ENCODE measurements at regions not wholly inside any gene's neighbourhood (a gene's known extent, or its start where the extent isn't known, plus 50 kb on each side); places are given as distances from the start of the nearest gene placed in this dataset.

DNA sequence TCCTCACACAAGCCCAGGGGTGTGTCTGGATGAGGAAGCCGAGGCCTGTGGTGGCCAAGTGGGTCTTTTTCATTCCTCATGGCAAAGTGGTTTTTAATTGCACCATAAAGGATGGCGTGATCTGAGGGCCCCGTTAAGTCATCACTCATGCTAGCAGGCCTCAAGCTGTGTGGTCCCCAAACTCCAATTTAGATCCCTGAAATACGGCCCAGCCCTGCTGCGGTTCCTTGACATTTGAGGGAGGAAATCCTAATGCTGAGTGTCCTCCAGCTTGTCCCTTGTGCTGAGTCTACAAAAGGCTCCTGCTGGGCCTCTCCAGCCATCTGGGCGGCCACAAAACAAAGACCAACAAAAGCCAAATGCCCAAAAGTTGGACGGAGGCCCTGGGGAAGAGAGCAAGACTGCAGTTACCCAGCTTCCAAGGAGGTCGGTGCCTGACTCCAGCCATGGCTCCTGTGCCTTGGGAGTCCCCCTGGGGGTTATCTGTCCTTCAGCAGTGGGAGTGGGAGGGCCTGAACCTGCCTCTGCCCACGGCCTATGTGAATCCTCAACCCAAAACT is 162.3 kb upstream of the PDE10A start:
- H3K9me2 ChIP-seq (replicated peaks; ENCODE audit: insufficient read depth, low read length) = no peaks in the 10 kb centered on the region
- H3F3A ChIP-seq (ENCODE audit: insufficient read depth) = no peaks in the 10 kb centered on the region
- H3K9ac ChIP-seq (ENCODE audit: low read length) = no peak overlapping the region
- no peak overlapping the region for H3K4me3 ChIP-seq (ENCODE audit: insufficient read depth, low read length, poor library complexity, severe bottlenecking)
- no peak for TF ChIP-seq EZH2phosphoT487 (conservative IDR thresholded peaks at IDR 0.05; ENCODE audit: low read length)
- TF ChIP-seq, protein P1, sequence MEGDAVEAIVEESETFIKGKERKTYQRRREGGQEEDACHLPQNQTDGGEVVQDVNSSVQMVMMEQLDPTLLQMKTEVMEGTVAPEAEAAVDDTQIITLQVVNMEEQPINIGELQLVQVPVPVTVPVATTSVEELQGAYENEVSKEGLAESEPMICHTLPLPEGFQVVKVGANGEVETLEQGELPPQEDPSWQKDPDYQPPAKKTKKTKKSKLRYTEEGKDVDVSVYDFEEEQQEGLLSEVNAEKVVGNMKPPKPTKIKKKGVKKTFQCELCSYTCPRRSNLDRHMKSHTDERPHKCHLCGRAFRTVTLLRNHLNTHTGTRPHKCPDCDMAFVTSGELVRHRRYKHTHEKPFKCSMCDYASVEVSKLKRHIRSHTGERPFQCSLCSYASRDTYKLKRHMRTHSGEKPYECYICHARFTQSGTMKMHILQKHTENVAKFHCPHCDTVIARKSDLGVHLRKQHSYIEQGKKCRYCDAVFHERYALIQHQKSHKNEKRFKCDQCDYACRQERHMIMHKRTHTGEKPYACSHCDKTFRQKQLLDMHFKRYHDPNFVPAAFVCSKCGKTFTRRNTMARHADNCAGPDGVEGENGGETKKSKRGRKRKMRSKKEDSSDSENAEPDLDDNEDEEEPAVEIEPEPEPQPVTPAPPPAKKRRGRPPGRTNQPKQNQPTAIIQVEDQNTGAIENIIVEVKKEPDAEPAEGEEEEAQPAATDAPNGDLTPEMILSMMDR (IDR thresholded peaks at IDR 0.05; ENCODE audit: insufficient read depth, low read length, poor library complexity, severe bottlenecking) = no peak
- H3K36me3 ChIP-seq (ENCODE audit: low read length) = no peaks in the 10 kb centered on the region
- no peak overlapping the region for H3K4me2 ChIP-seq (ENCODE audit: low read depth, low read length, poor library complexity, severe bottlenecking)
- H3K79me2 ChIP-seq (ENCODE audit: insufficient read depth, low read length) = no peaks in the 10 kb centered on the region
- no peaks in the 10 kb centered on the region for H3K9me3 ChIP-seq (ENCODE audit: insufficient read depth, low read length)
- no peak overlapping the region for H2AFZ ChIP-seq (ENCODE audit: low read depth, low read length, severe bottlenecking)
- H3K27ac ChIP-seq (ENCODE audit: low read depth, low read length) = no peak overlapping the region
- H4K20me1 ChIP-seq (ENCODE audit: low read depth, low read length) = no peaks in the 10 kb centered on the region
- H3K27me3 ChIP-seq (ENCODE audit: low read length) = no peaks in the 10 kb centered on the region

DNA sequence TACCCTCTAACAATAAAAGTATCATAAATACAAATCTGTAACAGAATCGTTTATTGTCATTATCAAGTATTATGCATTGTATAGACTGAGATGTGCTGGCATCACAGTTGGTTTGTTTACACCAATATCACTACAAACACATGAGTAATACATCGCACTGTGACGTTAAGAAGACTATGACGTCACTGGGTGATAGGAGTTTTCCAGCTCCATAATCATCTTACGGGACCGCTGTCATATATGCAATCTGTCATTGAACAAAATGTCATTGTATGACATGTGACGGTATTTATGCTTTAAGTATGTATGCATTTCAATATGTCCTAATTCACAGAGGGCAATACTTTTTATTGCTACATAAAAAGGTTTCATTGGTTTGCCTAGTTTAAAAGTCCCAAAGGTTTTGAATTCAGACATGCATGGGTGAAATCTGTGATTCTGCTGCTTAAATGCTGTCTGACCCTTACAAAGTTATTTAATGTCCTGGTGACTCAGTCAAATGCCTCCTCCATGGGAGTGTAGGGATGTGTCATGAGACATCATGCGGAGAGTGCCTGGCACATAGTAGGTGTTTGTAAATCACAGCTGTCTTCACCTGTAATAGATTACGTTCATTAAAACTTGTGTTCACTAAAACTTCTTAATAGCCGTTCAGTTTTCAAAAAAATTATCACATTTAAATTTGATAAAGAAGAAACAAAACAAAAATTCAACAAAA is 160.7 kb upstream of the PDE10A start:
- H3K4me2 ChIP-seq (ENCODE audit: low read depth, low read length, poor library complexity, severe bottlenecking) = no peak overlapping the region
- no peak for TF ChIP-seq EZH2phosphoT487 (conservative IDR thresholded peaks at IDR 0.05; ENCODE audit: low read length)
- TF ChIP-seq, protein P1 (IDR thresholded peaks at IDR 0.05; ENCODE audit: insufficient read depth, low read length, poor library complexity, severe bottlenecking) = no peak
- H3K79me2 ChIP-seq (ENCODE audit: insufficient read depth, low read length) = no peaks in the 10 kb centered on the region
- H3K4me3 ChIP-seq (ENCODE audit: insufficient read depth, low read length, poor library complexity, severe bottlenecking) = no peak overlapping the region
- H4K20me1 ChIP-seq (ENCODE audit: low read depth, low read length) = no peaks in the 10 kb centered on the region
- no peak overlapping the region for H3K9ac ChIP-seq (ENCODE audit: low read length)
- no peak overlapping the region for H2AFZ ChIP-seq (ENCODE audit: low read depth, low read length, severe bottlenecking)
- no peaks in the 10 kb centered on the region for H3K9me3 ChIP-seq (ENCODE audit: insufficient read depth, low read length)
- H3K36me3 ChIP-seq (ENCODE audit: low read length) = no peaks in the 10 kb centered on the region
- no peaks in the 10 kb centered on the region for H3K27me3 ChIP-seq (ENCODE audit: low read length)
- no peak overlapping the region for H3K27ac ChIP-seq (ENCODE audit: low read depth, low read length)
- H3K9me2 ChIP-seq (replicated peaks; ENCODE audit: insufficient read depth, low read length) = no peaks in the 10 kb centered on the region
- H3F3A ChIP-seq (ENCODE audit: insufficient read depth) = no peaks in the 10 kb centered on the region

DNA sequence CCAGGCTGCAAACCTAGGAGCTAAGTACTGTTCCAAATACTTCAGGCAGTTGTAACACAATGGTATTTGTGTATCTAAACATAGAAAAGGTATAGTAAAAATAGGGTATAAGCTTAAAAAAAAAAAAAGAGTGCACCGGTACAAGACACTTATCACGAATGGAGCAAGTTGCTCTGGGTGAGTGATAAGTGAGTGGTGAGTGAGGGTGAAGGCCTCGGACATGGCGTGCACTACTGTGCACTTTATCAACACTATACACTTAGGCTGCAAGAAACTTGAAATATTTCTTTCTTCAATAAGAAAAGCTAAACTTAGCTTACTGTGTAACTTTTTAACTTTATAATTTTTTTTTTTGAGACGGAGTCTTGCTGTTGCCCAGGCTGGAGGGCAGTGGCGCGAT is 159.5 kb upstream of the PDE10A start:
- H2AFZ ChIP-seq (ENCODE audit: low read depth, low read length, severe bottlenecking) = no peak overlapping the region
- TF ChIP-seq, protein P1 (IDR thresholded peaks at IDR 0.05; ENCODE audit: insufficient read depth, low read length, poor library complexity, severe bottlenecking) = no peak
- TF ChIP-seq EZH2phosphoT487 (conservative IDR thresholded peaks at IDR 0.05; ENCODE audit: low read length) = no peak

More for the DNA sequence above, 159.5 kb upstream of the PDE10A start:
- Histone ChIP-seq H4K20me1 (ENCODE audit: low read depth, low read length) (no peaks in the 10 kb centered on the region), H3K9ac (ENCODE audit: low read length) (no peak overlapping the region), H3K79me2 (ENCODE audit: insufficient read depth, low read length) (no peaks in the 10 kb centered on the region), H3K9me3 (ENCODE audit: insufficient read depth, low read length) (no peaks in the 10 kb centered on the region), H3K27ac (ENCODE audit: low read depth, low read length) (no peak overlapping the region), H3K4me3 (ENCODE audit: insufficient read depth, low read length, poor library complexity, severe bottlenecking) (no peak overlapping the region), H3K4me2 (ENCODE audit: low read depth, low read length, poor library complexity, severe bottlenecking) (no peak overlapping the region), H3K27me3 (ENCODE audit: low read length) (no peaks in the 10 kb centered on the region), H3K36me3 (ENCODE audit: low read length) (no peaks in the 10 kb centered on the region), H3K9me2 (replicated peaks; ENCODE audit: insufficient read depth, low read length) (no peaks in the 10 kb centered on the region), H3F3A (ENCODE audit: insufficient read depth) (no peaks in the 10 kb centered on the region)

Measured in SU-DHL-6 (cell line).